Islet precursor cell (in vitro differentiated cells): ENCODE measurements at regions not wholly inside any gene's neighbourhood (a gene's known extent, or its start where the extent isn't known, plus 50 kb on each side); places are given as distances from the start of the nearest gene placed in this dataset.

Source experiments
- DNase-seq: peaks from one replicate; pipeline ENCODE4 v3.0.0-alpha.2; 2018

- peak; percentile 87 for DNase-seq
Measured at GRCh38 chr5:116361171-116361967, 213.3 kb downstream of the SEMA6A start.

DNA sequence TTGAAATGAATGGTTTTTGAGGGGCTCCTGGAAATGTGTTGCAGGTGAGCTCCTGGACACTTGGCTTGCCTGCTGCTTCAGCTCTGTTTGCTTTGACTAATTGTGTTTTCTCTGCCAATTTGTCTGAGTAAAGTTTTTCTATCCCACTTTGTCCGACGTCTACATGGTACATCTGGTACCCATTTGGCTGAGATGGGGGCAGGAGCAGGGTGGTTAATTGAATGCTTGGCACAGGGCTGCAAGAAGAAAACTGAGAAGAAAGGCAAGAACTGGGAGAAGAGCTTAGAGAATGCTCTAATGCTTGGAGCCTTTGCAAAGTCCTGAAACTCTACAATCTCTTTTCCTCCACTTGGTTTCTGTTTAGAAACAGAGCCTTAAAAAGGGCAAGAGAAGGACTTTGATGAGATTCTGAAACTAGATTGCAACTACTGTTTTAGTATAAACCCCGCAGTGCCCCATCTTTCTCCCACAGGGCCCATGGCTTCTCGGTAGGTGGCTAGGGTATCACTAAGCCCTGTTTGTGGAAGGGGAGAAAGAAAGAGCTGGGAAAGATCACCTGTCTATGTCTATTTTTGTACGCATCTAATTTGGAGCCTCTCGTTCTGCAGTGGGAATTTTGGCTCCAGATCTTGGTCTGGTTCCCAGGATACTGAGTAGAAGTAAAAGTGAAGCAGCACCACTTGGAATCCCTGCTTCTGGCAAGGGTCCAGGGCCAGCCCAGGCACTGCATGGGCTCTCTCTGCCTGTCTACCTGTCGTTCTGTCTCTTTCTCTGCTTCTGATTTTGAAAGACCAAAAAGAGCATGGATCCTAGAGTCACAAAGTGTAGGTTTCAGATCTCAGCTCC is 214.4 kb downstream of the SEMA6A start:
- DNase-seq: no peak

- no peak for DNase-seq
Measured at GRCh38 chr5:116359592-116359991, 215.0 kb downstream of the SEMA6A start.

DNA sequence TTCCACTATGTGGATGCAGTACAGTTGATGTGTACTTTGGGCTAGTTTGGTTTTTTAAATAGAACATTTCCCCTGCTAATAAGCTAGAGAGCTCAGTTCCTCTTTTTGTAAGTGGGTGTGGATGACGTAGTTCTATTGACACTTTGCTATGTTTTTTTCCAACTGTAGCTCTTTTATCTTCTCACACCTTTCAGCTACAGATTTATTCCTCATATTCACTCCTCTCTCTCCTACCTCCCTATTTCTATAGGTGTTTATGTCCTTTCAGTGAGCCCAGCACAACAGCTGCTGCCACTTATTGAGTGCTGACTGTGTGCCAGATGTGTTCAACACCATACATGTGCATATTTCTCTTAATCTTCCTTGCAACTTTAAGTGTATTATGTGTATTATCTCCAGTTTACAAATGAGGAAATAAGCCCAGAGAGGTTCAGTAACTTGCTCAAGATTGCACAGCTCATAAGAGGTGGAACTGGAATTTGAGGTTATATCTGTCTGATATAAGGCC is 215.7 kb downstream of the SEMA6A start:
- no peak for DNase-seq

- DNase-seq: no peak
Measured at GRCh38 chr5:116358015-116358523, 216.6 kb downstream of the SEMA6A start.

DNA sequence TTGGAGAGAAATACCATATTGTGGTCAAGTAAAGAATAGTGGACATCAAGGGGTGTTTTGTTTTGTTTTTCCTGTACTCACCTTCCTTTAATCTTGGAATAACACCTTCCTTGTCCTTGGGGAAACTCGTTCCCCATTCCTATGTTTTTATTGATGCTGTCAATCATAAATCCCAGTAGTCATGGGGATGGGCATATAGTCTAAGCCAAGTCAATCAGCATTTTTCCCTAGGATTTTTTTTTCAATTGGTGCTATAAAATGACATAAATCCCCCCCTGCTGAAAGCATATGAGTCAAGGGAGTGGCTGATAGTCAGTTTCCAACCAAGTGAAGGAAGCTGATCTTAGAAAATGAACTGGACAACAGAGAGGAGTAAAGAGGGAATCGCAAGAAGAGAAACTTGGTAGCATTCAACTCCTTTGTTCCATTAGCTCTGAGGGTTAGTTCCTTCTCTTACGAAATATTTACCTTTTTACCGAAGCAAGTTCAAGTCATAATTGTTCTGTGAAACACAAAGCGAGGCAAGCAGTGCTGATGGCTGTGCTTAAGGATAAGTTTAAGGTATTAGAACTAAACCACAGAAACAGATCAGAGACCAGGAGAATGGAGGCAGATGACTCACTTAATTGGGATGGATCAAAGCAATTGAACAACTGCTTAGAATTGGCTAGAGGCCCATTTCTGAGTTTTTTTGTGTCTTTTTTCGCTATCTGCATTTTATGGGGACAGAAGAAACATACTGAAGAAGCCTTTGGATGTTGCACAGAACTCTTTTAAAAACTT is 218.6 kb downstream of the SEMA6A start:
- no peak for DNase-seq

DNA sequence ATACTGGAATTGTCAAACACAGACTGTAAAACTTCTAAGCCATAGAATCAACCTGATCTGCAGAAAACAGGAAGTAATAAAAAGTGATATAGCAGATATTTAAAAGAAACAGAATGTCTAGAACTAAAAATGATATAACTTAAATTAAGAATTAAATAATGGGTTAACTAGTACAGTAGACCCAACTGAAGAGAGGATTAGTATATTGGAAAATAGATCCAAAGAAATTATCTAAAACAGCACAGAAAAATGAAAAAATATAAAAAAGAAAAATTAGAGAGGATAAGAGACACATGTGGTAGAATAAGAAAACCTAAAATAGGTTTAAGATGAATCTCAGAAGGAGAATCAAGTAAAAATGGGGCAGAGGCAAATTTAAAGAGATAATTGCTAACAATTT is 219.9 kb downstream of the SEMA6A start:
- no peak for DNase-seq

GRCh38 chr5:116347657-116348056 is 227.0 kb downstream of the SEMA6A start:
- no peak for DNase-seq

DNA sequence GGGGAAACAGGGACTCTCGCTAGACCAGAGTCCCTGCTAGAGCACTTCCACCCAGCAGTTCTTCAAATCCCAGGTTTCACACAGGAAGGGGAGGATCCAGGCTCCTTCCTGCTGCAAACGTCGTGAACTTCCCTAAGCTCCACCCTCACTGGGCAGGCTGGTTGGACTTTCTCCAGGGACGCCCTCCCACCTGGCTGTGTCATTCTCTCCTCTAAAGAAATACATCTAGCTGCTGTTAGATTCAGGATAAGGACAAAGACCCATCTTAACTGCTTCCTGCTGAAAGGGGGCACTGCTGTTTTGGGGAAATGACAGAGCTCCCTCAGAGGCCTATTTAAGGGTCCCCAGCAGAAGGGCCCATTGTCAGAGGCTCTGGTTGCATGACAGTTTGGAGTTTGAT is 230.7 kb downstream of the SEMA6A start:
- no peak for DNase-seq
